ENCODE measurements at regions not wholly inside any gene's neighbourhood (a gene's known extent, or its start where the extent isn't known, plus 50 kb on each side); places are given as distances from the start of the nearest gene placed in this dataset.

DNA sequence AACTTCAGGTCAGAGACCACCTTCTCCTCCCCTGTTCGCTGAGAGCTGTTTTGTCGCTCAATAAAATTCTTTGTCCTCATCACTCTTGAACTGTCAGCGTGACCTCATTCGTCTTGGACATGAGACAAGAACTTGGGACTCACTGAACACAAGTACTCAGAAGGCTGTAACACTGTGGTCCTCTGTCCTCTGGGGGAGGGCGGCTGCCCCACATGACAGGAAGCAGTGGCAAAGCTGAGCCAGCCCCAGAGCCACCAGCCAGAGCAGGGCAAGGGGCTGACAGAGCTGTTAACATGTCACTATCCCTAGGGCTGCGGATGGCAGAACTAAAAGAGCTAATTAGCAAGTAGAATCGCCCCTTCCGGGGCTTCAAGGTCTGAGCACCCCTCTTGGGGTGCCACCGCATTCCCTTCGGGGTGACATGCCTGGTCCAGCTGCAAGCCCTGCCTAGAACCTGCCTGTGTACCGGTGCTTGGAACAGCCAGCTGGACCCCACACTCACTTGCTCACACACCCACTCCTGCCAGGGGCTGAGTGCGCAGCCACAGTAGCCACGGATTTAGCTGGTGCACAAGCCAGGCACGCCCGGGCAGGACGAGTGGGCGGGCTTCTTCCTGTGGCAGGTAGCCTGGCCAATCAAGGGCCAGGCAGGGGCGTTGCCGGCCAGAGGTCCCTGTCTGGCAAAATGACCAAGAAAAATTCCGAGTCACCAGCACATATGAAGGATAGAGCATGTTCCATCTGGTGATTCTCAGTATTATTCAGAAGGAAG lies 648.6 kb upstream of the AGA start:
- no peak for TF ChIP-seq CTCF (conservative IDR thresholded peaks at IDR 0.05)
- no peak for TF ChIP-seq ZFX (IDR thresholded peaks at IDR 0.05)

Data from C4-2B (cell line).